Smooth muscle cell (in vitro differentiated cells): ENCODE measurements at regions not wholly inside any gene's neighbourhood (a gene's known extent, or its start where the extent isn't known, plus 50 kb on each side); places are given as distances from the start of the nearest gene placed in this dataset.

ENCODE experiments used
- DNase-seq: peaks from one replicate; lab custom pipeline; 2025; ENCODE audit not compliant: unreplicated experiment; lab: John Stamatoyannopoulos, UW
- H2AFZ ChIP-seq: fragments of 200-600 bp; sonication (generic); 2 replicates; pipeline ENCODE4 v1.6.0; 2016; ENCODE audit warnings: antibody characterized with exemption, low read depth, mild to moderate bottlenecking
- H3F3A ChIP-seq: fragments of 200-600 bp; sonication (generic); 2 replicates; pipeline ENCODE4 v1.6.0; 2017; ENCODE audit warnings: antibody characterized with exemption, low read depth
- H3K27ac ChIP-seq: fragments of 200-600 bp; sonication (generic); 2 replicates; pipeline ENCODE4 v1.5.1; 2016; ENCODE audit warnings: low read depth, mild to moderate bottlenecking
- H3K27me3 ChIP-seq: fragments of 200-600 bp; sonication (generic); 2 replicates; pipeline ENCODE4 v1.6.1; 2016; ENCODE audit warnings: low read depth, mild to moderate bottlenecking
- H3K36me3 ChIP-seq: fragments of 200-600 bp; sonication (generic); 2 replicates; pipeline ENCODE4 v1.5.1; 2016; ENCODE audit warnings: low read depth
- H3K4me1 ChIP-seq: fragments of 200-600 bp; sonication (generic); 2 replicates; pipeline ENCODE4 v1.5.1; 2016; ENCODE audit warnings: low read depth
- H3K4me2 ChIP-seq: fragments of 200-600 bp; sonication (generic); 2 replicates; pipeline ENCODE4 v1.6.0; 2016; ENCODE audit warnings: mild to moderate bottlenecking
- H3K4me3 ChIP-seq: fragments of 200-600 bp; sonication (generic); 2 replicates; pipeline ENCODE4 v1.5.1; 2016; ENCODE audit warnings: mild to moderate bottlenecking
- H3K79me2 ChIP-seq: fragments of 200-600 bp; sonication (generic); 2 replicates; pipeline ENCODE4 v1.6.0; 2016; ENCODE audit warnings: low read depth, mild to moderate bottlenecking
- H3K9ac ChIP-seq: fragments of 200-600 bp; sonication (generic); 2 replicates; pipeline ENCODE4 v1.6.0; 2016; ENCODE audit warnings: low read depth
- H3K9me3 ChIP-seq: fragments of 200-600 bp; sonication (generic); replicated peaks from 2 replicates; pipeline ENCODE4 v1.5.1; 2016; ENCODE audit warnings: low read depth
- H4K20me1 ChIP-seq: fragments of 200-600 bp; sonication (generic); 2 replicates; pipeline ENCODE4 v1.6.0; 2016; ENCODE audit warnings: low read depth
- CTCF ChIP-seq: fragments of 200-600 bp; sonication (generic); IDR thresholded peaks from 2 replicates; pipeline ENCODE4 v1.5.1; 2017; ENCODE audit warnings: borderline replicate concordance, mild to moderate bottlenecking, antibody characterized with exemption; ENCODE audit not compliant: insufficient read depth, poor library complexity, severe bottlenecking
- WGBS: methylation state at CpG from one replicate; pipeline ENCODE4 v1.1.7; 2016; ENCODE audit warnings: low lambda C conversion rate; 5-methylcytosine and 5-hydroxymethylcytosine counted together

GRCh38 chr3:191809326-191809949, 348.5 kb downstream of the PYDC2 start:
- no peak overlapping the region for H2AFZ ChIP-seq
- no peaks in the 10 kb centered on the region for H3F3A ChIP-seq
- DNase-seq: no peak
- 100% methylated on average over 1 of the region's 1 CpG for WGBS
- no peaks in the 10 kb centered on the region for H3K79me2 ChIP-seq
- no peaks in the 10 kb centered on the region for H4K20me1 ChIP-seq
- H3K9ac ChIP-seq: no peak overlapping the region
- H3K4me2 ChIP-seq: no peak overlapping the region
- peaks cover 17% of the 10 kb centered on the region for H3K9me3 ChIP-seq
- TF ChIP-seq CTCF: no peak
- H3K4me3 ChIP-seq: no peak overlapping the region
- H3K27me3 ChIP-seq: no peaks in the 10 kb centered on the region
- H3K36me3 ChIP-seq: no peaks in the 10 kb centered on the region
- no peaks in the 10 kb centered on the region for H3K4me1 ChIP-seq
- H3K27ac ChIP-seq: no peak overlapping the region

- no peak overlapping the region for H3K9ac ChIP-seq
These were observed 352.3 kb downstream of the PYDC2 start for GRCh38 chr3:191813245-191813644.

DNA sequence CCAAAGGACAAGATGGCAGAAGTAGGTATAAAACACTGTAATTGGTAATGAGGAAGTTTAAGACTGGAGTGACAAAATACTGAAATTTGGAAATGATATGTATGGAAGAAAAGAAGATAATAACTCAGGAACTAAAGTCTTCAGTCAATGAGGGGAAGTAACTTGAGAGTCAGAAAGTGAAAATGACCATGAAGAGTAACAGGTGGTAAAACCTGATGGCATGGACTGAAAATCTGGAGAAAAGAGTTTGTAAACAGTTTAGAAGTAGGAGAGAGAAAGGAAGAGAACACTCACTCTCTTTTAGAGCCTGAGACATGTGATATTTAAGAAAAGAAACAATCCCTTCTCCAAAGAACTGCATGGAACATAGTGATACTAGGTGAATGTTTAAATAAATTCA, 387.9 kb downstream of the PYDC2 start:
- Histone ChIP-seq H3K27ac (no peak overlapping the region), H3K79me2 (no peaks in the 10 kb centered on the region), H3K9ac (no peak overlapping the region), H2AFZ (no peak overlapping the region), H3K4me2 (no peak overlapping the region), H4K20me1 (no peaks in the 10 kb centered on the region), H3F3A (no peaks in the 10 kb centered on the region), H3K27me3 (no peaks in the 10 kb centered on the region), H3K4me1 (no peaks in the 10 kb centered on the region), H3K36me3 (no peaks in the 10 kb centered on the region), H3K9me3 (no peaks in the 10 kb centered on the region), H3K4me3 (no peak overlapping the region)
- DNase-seq: no peak
- TF ChIP-seq CTCF: no peak

More at GRCh38 chr3:191813245-191813644, 352.3 kb downstream of the PYDC2 start:
- no peak overlapping the region for H2AFZ ChIP-seq
- no peak overlapping the region for H3K27ac ChIP-seq
- H4K20me1 ChIP-seq: no peaks in the 10 kb centered on the region
- H3K27me3 ChIP-seq: no peaks in the 10 kb centered on the region
- H3K4me1 ChIP-seq: no peaks in the 10 kb centered on the region
- DNase-seq: no peak
- H3F3A ChIP-seq: no peaks in the 10 kb centered on the region
- no peak for TF ChIP-seq CTCF
- no peaks in the 10 kb centered on the region for H3K79me2 ChIP-seq
- H3K9me3 ChIP-seq: peaks cover 17% of the 10 kb centered on the region
- no peak overlapping the region for H3K4me3 ChIP-seq
- H3K4me2 ChIP-seq: no peak overlapping the region
- no peaks in the 10 kb centered on the region for H3K36me3 ChIP-seq

DNA sequence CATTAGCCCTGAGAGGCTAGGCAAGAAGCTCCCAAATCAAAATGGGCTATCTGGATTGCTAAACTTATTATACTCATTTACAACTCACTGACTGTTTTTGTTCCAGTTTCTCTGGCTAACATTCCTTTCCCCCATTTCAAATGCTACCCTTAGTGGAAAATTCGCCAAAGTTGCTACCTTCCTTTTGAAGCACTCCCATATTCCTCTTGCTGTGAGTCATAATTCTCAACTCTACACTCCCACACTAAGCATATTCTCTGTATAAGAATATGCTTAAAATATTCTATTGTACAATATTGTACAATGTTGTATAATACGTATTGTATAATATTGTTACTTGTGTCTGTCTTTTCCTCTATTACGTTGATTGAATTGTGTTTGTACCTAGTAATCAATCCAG, 398.6 kb downstream of the PYDC2 start:
- DNase-seq: no peak
- H3K27ac ChIP-seq: no peak overlapping the region
- H3K9me3 ChIP-seq: no peaks in the 10 kb centered on the region
- TF ChIP-seq CTCF: no peak
- H3K9ac ChIP-seq: no peak overlapping the region
- no peaks in the 10 kb centered on the region for H4K20me1 ChIP-seq
- WGBS: 95% methylated on average over 3 of the region's 3 CpGs
- H3F3A ChIP-seq: no peaks in the 10 kb centered on the region
- no peaks in the 10 kb centered on the region for H3K79me2 ChIP-seq
- no peaks in the 10 kb centered on the region for H3K4me1 ChIP-seq
- no peaks in the 10 kb centered on the region for H3K27me3 ChIP-seq
- H3K4me3 ChIP-seq: no peak overlapping the region
- no peak overlapping the region for H3K4me2 ChIP-seq
- no peak overlapping the region for H2AFZ ChIP-seq
- H3K36me3 ChIP-seq: no peaks in the 10 kb centered on the region
